ENCODE measurements at regions not wholly inside any gene's neighbourhood (a gene's known extent, or its start where the extent isn't known, plus 50 kb on each side); places are given as distances from the start of the nearest gene placed in this dataset.
"Not testable (repeated sequence)": the region's sequence is repeated elsewhere in the genome, so short reads cannot be mapped to it uniquely, and the experiment has no call there.

GRCh38 chr11:44371042-44371441, 61.1 kb upstream of the ALX4 start:
- not testable (repeated sequence) for H3K27me3 ChIP-seq (ENCODE audit: insufficient read depth, poor library complexity, severe bottlenecking); H3K27ac ChIP-seq (replicated peaks); DNase-seq (ENCODE audit: low read depth in 1 of 2, low spot score in 1 of 2); H3K4me3 ChIP-seq (replicated peaks; ENCODE audit: insufficient read depth, low read length)

- DNase-seq (ENCODE audit: low read depth in 1 of 2, low spot score in 1 of 2): no peak
- TF ChIP-seq REST (IDR thresholded peaks at IDR 0.05; ENCODE audit: insufficient replicate concordance, low read depth) (no peak), SPI1 (IDR thresholded peaks at IDR 0.05; ENCODE audit: borderline replicate concordance, low read depth) (no peak), CTCF (IDR thresholded peaks at IDR 0.05; ENCODE audit: insufficient read depth, low read length) (no peak), POLR2AphosphoS5 (IDR thresholded peaks at IDR 0.05; ENCODE audit: low read depth) (no peak), GABPA (IDR thresholded peaks at IDR 0.05; ENCODE audit: low read depth) (no peak)
- Histone ChIP-seq H3K27ac (replicated peaks) (no peak overlapping the region), H3K4me3 (replicated peaks; ENCODE audit: insufficient read depth, low read length) (no peak overlapping the region), H3K27me3 (ENCODE audit: insufficient read depth, poor library complexity, severe bottlenecking) (no peaks in the 10 kb centered on the region)
Measured at GRCh38 chr11:44371706-44372105, 61.8 kb upstream of the ALX4 start.

GRCh38 chr11:44372989-44373388, 63.0 kb upstream of the ALX4 start:
- Histone ChIP-seq H3K27me3 (ENCODE audit: insufficient read depth, poor library complexity, severe bottlenecking) (no peaks in the 10 kb centered on the region), H3K27ac (replicated peaks) (no peak overlapping the region), H3K4me3 (replicated peaks; ENCODE audit: insufficient read depth, low read length) (no peak overlapping the region)
- DNase-seq (ENCODE audit: low read depth in 1 of 2, low spot score in 1 of 2): no peak
- TF ChIP-seq REST (IDR thresholded peaks at IDR 0.05; ENCODE audit: insufficient replicate concordance, low read depth) (no peak), SPI1 (IDR thresholded peaks at IDR 0.05; ENCODE audit: borderline replicate concordance, low read depth) (no peak), CTCF (IDR thresholded peaks at IDR 0.05; ENCODE audit: insufficient read depth, low read length) (no peak), POLR2AphosphoS5 (IDR thresholded peaks at IDR 0.05; ENCODE audit: low read depth) (no peak)

GRCh38 chr11:44374001-44374400, 64.1 kb upstream of the ALX4 start:
- no peak for DNase-seq (ENCODE audit: low read depth in 1 of 2, low spot score in 1 of 2)
- Histone ChIP-seq H3K27me3 (ENCODE audit: insufficient read depth, poor library complexity, severe bottlenecking) (no peaks in the 10 kb centered on the region), H3K27ac (replicated peaks) (no peak overlapping the region), H3K4me3 (replicated peaks; ENCODE audit: insufficient read depth, low read length) (no peak overlapping the region)
- TF ChIP-seq GABPA (IDR thresholded peaks at IDR 0.05; ENCODE audit: low read depth): no peak
- no peak for TF ChIP-seq POLR2AphosphoS5 (IDR thresholded peaks at IDR 0.05; ENCODE audit: low read depth)

GRCh38 chr11:44376423-44376822, 66.5 kb upstream of the ALX4 start:
- TF ChIP-seq CTCF (IDR thresholded peaks at IDR 0.05; ENCODE audit: insufficient read depth, low read length) (no peak), GABPA (IDR thresholded peaks at IDR 0.05; ENCODE audit: low read depth) (no peak), REST (IDR thresholded peaks at IDR 0.05; ENCODE audit: insufficient replicate concordance, low read depth) (no peak), SPI1 (IDR thresholded peaks at IDR 0.05; ENCODE audit: borderline replicate concordance, low read depth) (no peak), POLR2AphosphoS5 (IDR thresholded peaks at IDR 0.05; ENCODE audit: low read depth) (no peak)
- no peak overlapping the region for H3K4me3 ChIP-seq (replicated peaks; ENCODE audit: insufficient read depth, low read length)
- no peak for DNase-seq (ENCODE audit: low read depth in 1 of 2, low spot score in 1 of 2)
- H3K27me3 ChIP-seq (ENCODE audit: insufficient read depth, poor library complexity, severe bottlenecking): no peaks in the 10 kb centered on the region
- H3K27ac ChIP-seq (replicated peaks): no peak overlapping the region

Data from HL-60 (cell line).